ENCODE measurements at regions not wholly inside any gene's neighbourhood (a gene's known extent, or its start where the extent isn't known, plus 50 kb on each side); places are given as distances from the start of the nearest gene placed in this dataset.

- Histone ChIP-seq H3K4me3 (ENCODE audit: low read length) (no peak overlapping the region), H3K9me3 (ENCODE audit: insufficient read depth, low read depth, low read length) (no peaks in the 10 kb centered on the region), H3K9ac (ENCODE audit: low read depth, low read length) (no peak overlapping the region), H3K36me3 (ENCODE audit: insufficient read depth, low read depth, low read length) (no peaks in the 10 kb centered on the region), H3K27ac (ENCODE audit: low read length) (no peak overlapping the region), H3K27me3 (ENCODE audit: insufficient read depth, low read length) (no peaks in the 10 kb centered on the region), H3K4me1 (ENCODE audit: insufficient read depth, low read length) (no peaks in the 10 kb centered on the region; the same call in 1 of the 2 replicates)
These were observed 544.4 kb upstream of the JAG1 start for GRCh38 chr20:11218173-11218680.

- H3K9ac ChIP-seq (ENCODE audit: low read depth, low read length) = no peak overlapping the region
- H3K4me3 ChIP-seq (ENCODE audit: low read length) = no peak overlapping the region
- no peaks in the 10 kb centered on the region for H3K4me1 ChIP-seq (ENCODE audit: insufficient read depth, low read length)
These were observed 545.4 kb upstream of the JAG1 start for GRCh38 chr20:11219192-11219591.

GRCh38 chr20:11221046-11221445, 547.2 kb upstream of the JAG1 start:
- Histone ChIP-seq H3K27ac (ENCODE audit: low read length) (no peak overlapping the region), H3K36me3 (ENCODE audit: insufficient read depth, low read depth, low read length) (no peaks in the 10 kb centered on the region)

More at GRCh38 chr20:11219192-11219591, 545.4 kb upstream of the JAG1 start:
- no peaks in the 10 kb centered on the region for H3K27me3 ChIP-seq (ENCODE audit: insufficient read depth, low read length)
- no peaks in the 10 kb centered on the region for H3K9me3 ChIP-seq (ENCODE audit: insufficient read depth, low read depth, low read length)
- H3K36me3 ChIP-seq (ENCODE audit: insufficient read depth, low read depth, low read length) = no peaks in the 10 kb centered on the region
- no peak overlapping the region for H3K27ac ChIP-seq (ENCODE audit: low read length)

GRCh38 chr20:11222243-11222642, 548.4 kb upstream of the JAG1 start:
- H3K36me3 ChIP-seq (ENCODE audit: insufficient read depth, low read depth, low read length) = no peaks in the 10 kb centered on the region
- no peak overlapping the region for H3K27ac ChIP-seq (ENCODE audit: low read length)
- H3K4me3 ChIP-seq (ENCODE audit: low read length) = no peak overlapping the region
- H3K9ac ChIP-seq (ENCODE audit: low read depth, low read length) = no peak overlapping the region
- no peaks in the 10 kb centered on the region for H3K4me1 ChIP-seq (ENCODE audit: insufficient read depth, low read length)
- no peaks in the 10 kb centered on the region for H3K9me3 ChIP-seq (ENCODE audit: insufficient read depth, low read depth, low read length)
- H3K27me3 ChIP-seq (ENCODE audit: insufficient read depth, low read length) = no peaks in the 10 kb centered on the region

More at GRCh38 chr20:11221046-11221445, 547.2 kb upstream of the JAG1 start:
- Histone ChIP-seq H3K9me3 (ENCODE audit: insufficient read depth, low read depth, low read length) (no peaks in the 10 kb centered on the region), H3K9ac (ENCODE audit: low read depth, low read length) (no peak overlapping the region), H3K27me3 (ENCODE audit: insufficient read depth, low read length) (no peaks in the 10 kb centered on the region), H3K4me1 (ENCODE audit: insufficient read depth, low read length) (no peaks in the 10 kb centered on the region), H3K4me3 (ENCODE audit: low read length) (no peak overlapping the region)

GRCh38 chr20:11227602-11228001, 553.8 kb upstream of the JAG1 start:
- Histone ChIP-seq H3K36me3 (ENCODE audit: insufficient read depth, low read depth, low read length) (no peaks in the 10 kb centered on the region), H3K27me3 (ENCODE audit: insufficient read depth, low read length) (no peaks in the 10 kb centered on the region), H3K9me3 (ENCODE audit: insufficient read depth, low read depth, low read length) (no peaks in the 10 kb centered on the region), H3K4me1 (ENCODE audit: insufficient read depth, low read length) (no peaks in the 10 kb centered on the region), H3K27ac (ENCODE audit: low read length) (no peak overlapping the region), H3K4me3 (ENCODE audit: low read length) (no peak overlapping the region), H3K9ac (ENCODE audit: low read depth, low read length) (no peak overlapping the region)

- H3K4me1 ChIP-seq (ENCODE audit: insufficient read depth, low read length) = no peaks in the 10 kb centered on the region; the same call in 1 of the 2 replicates
- no peak overlapping the region for H3K4me3 ChIP-seq (ENCODE audit: low read length)
- H3K36me3 ChIP-seq (ENCODE audit: insufficient read depth, low read depth, low read length) = no peaks in the 10 kb centered on the region
- no peaks in the 10 kb centered on the region for H3K27me3 ChIP-seq (ENCODE audit: insufficient read depth, low read length)
- no peak overlapping the region for H3K9ac ChIP-seq (ENCODE audit: low read depth, low read length)
- H3K27ac ChIP-seq (ENCODE audit: low read length) = no peak overlapping the region
- no peaks in the 10 kb centered on the region for H3K9me3 ChIP-seq (ENCODE audit: insufficient read depth, low read depth, low read length)
These were observed 556.0 kb upstream of the JAG1 start for GRCh38 chr20:11229772-11230171.

GRCh38 chr20:11230999-11231398, 557.2 kb upstream of the JAG1 start:
- Histone ChIP-seq H3K27me3 (ENCODE audit: insufficient read depth, low read length) (no peaks in the 10 kb centered on the region), H3K9me3 (ENCODE audit: insufficient read depth, low read depth, low read length) (no peaks in the 10 kb centered on the region), H3K9ac (ENCODE audit: low read depth, low read length) (no peak overlapping the region), H3K36me3 (ENCODE audit: insufficient read depth, low read depth, low read length) (no peaks in the 10 kb centered on the region), H3K4me1 (ENCODE audit: insufficient read depth, low read length) (peaks cover 3% of the 10 kb centered on the region; the same call in 1 of the 2 replicates), H3K4me3 (ENCODE audit: low read length) (no peak overlapping the region), H3K27ac (ENCODE audit: low read length) (no peak overlapping the region)

- Histone ChIP-seq H3K4me1 (ENCODE audit: insufficient read depth, low read length) (peaks cover 3% of the 10 kb centered on the region; the same call in 1 of the 2 replicates), H3K27ac (ENCODE audit: low read length) (no peak overlapping the region)
These were observed 558.2 kb upstream of the JAG1 start for GRCh38 chr20:11231742-11232648.

GRCh38 chr20:11232896-11233295, 559.1 kb upstream of the JAG1 start:
- Histone ChIP-seq H3K9me3 (ENCODE audit: insufficient read depth, low read depth, low read length) (no peaks in the 10 kb centered on the region), H3K4me3 (ENCODE audit: low read length) (no peak overlapping the region), H3K4me1 (ENCODE audit: insufficient read depth, low read length) (peaks cover 3% of the 10 kb centered on the region; the same call in 1 of the 2 replicates), H3K27ac (ENCODE audit: low read length) (no peak overlapping the region), H3K27me3 (ENCODE audit: insufficient read depth, low read length) (no peaks in the 10 kb centered on the region), H3K9ac (ENCODE audit: low read depth, low read length) (no peak overlapping the region), H3K36me3 (ENCODE audit: insufficient read depth, low read depth, low read length) (no peaks in the 10 kb centered on the region)

More at GRCh38 chr20:11231742-11232648, 558.2 kb upstream of the JAG1 start:
- Histone ChIP-seq H3K4me3 (ENCODE audit: low read length) (no peak overlapping the region), H3K36me3 (ENCODE audit: insufficient read depth, low read depth, low read length) (no peaks in the 10 kb centered on the region), H3K9me3 (ENCODE audit: insufficient read depth, low read depth, low read length) (no peaks in the 10 kb centered on the region), H3K9ac (ENCODE audit: low read depth, low read length) (no peak overlapping the region), H3K27me3 (ENCODE audit: insufficient read depth, low read length) (no peaks in the 10 kb centered on the region)

- H3K4me3 ChIP-seq (ENCODE audit: low read length) = no peak overlapping the region
- no peak overlapping the region for H3K27ac ChIP-seq (ENCODE audit: low read length)
- H3K9ac ChIP-seq (ENCODE audit: low read depth, low read length) = no peak overlapping the region
- no peaks in the 10 kb centered on the region for H3K9me3 ChIP-seq (ENCODE audit: insufficient read depth, low read depth, low read length)
- no peaks in the 10 kb centered on the region for H3K36me3 ChIP-seq (ENCODE audit: insufficient read depth, low read depth, low read length)
- no peaks in the 10 kb centered on the region for H3K27me3 ChIP-seq (ENCODE audit: insufficient read depth, low read length)
- peaks cover 3% of the 10 kb centered on the region; the same call in 1 of the 2 replicates for H3K4me1 ChIP-seq (ENCODE audit: insufficient read depth, low read length)
These were observed 560.4 kb upstream of the JAG1 start for GRCh38 chr20:11234181-11234580.

GRCh38 chr20:11234608-11235007, 560.8 kb upstream of the JAG1 start:
- no peaks in the 10 kb centered on the region for H3K27me3 ChIP-seq (ENCODE audit: insufficient read depth, low read length)
- H3K4me3 ChIP-seq (ENCODE audit: low read length) = no peak overlapping the region
- H3K9ac ChIP-seq (ENCODE audit: low read depth, low read length) = no peak overlapping the region
- H3K36me3 ChIP-seq (ENCODE audit: insufficient read depth, low read depth, low read length) = no peaks in the 10 kb centered on the region
- H3K27ac ChIP-seq (ENCODE audit: low read length) = no peak overlapping the region
- H3K9me3 ChIP-seq (ENCODE audit: insufficient read depth, low read depth, low read length) = no peaks in the 10 kb centered on the region
- H3K4me1 ChIP-seq (ENCODE audit: insufficient read depth, low read length) = peaks cover 3% of the 10 kb centered on the region; the same call in 1 of the 2 replicates

- peaks cover 3% of the 10 kb centered on the region; the same call in 1 of the 2 replicates for H3K4me1 ChIP-seq (ENCODE audit: insufficient read depth, low read length)
- no peak overlapping the region for H3K9ac ChIP-seq (ENCODE audit: low read depth, low read length)
- H3K27ac ChIP-seq (ENCODE audit: low read length) = no peak overlapping the region
- no peaks in the 10 kb centered on the region for H3K36me3 ChIP-seq (ENCODE audit: insufficient read depth, low read depth, low read length)
- H3K4me3 ChIP-seq (ENCODE audit: low read length) = no peak overlapping the region
- H3K27me3 ChIP-seq (ENCODE audit: insufficient read depth, low read length) = no peaks in the 10 kb centered on the region
- H3K9me3 ChIP-seq (ENCODE audit: insufficient read depth, low read depth, low read length) = no peaks in the 10 kb centered on the region
These were observed 561.3 kb upstream of the JAG1 start for GRCh38 chr20:11235058-11235457.

All from iPS-20b (cell line).